Gastroesophageal sphincter (tissue), 3 donors: ENCODE measurements at regions not wholly inside any gene's neighbourhood (a gene's known extent, or its start where the extent isn't known, plus 50 kb on each side); places are given as distances from the start of the nearest gene placed in this dataset.

Experiments used
- EP300 ChIP-seq: sonication (generic); formaldehyde crosslinking; IDR thresholded peaks from one replicate; pipeline ENCODE4 v1.6.1; 2017; ENCODE audit warnings: antibody characterized with exemption, mild to moderate bottlenecking
- POLR2A ChIP-seq, 2 donors: fragments of 450-650 bp; IDR thresholded peaks; one replicate each; pipeline ENCODE4 v1.6.1; 2017; ENCODE audit warnings: antibody characterized with exemption in 2 of 2, mild to moderate bottlenecking in 2 of 2, moderate library complexity in 1 of 2
- POLR2AphosphoS5 ChIP-seq: sonication (generic); formaldehyde crosslinking; IDR thresholded peaks from one replicate; pipeline ENCODE4 v1.6.1; 2017; ENCODE audit warnings: antibody characterized with exemption
- TF ChIP-seq, protein P1 (sequence below), 4 experiments: fragments of 200-600 bp in 2 of 4; fragments of 450-650 bp in 2 of 4; sonication (generic) in 1 of 4; IDR thresholded peaks; one replicate each; pipeline ENCODE4 v1.5.1; 2017 to 2019; ENCODE audit warnings: antibody characterized with exemption in 4 of 4, mild to moderate bottlenecking in 2 of 4, moderate library complexity in 2 of 4

DNA sequence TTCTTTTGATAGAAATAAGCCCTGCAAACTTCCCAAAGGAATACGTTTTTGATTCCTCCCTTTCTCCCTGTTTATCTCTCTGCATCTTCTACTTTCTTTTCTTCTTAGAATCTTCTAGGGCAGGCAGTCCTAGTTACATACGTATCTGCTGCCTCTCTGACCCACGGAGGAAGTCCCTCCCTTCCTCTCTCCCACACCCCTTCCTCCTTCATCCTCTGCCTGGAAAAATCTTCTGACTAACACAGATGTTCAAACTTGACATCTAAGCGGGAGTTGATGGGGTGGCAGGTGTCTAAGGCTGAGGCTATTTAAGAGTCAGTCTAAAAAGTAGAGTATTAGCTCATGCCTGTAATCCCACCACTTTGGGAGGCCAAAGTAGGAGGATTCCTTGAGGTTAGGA is 88.6 kb downstream of the MAP1LC3B2 start:
- TF ChIP-seq, protein P1, sequence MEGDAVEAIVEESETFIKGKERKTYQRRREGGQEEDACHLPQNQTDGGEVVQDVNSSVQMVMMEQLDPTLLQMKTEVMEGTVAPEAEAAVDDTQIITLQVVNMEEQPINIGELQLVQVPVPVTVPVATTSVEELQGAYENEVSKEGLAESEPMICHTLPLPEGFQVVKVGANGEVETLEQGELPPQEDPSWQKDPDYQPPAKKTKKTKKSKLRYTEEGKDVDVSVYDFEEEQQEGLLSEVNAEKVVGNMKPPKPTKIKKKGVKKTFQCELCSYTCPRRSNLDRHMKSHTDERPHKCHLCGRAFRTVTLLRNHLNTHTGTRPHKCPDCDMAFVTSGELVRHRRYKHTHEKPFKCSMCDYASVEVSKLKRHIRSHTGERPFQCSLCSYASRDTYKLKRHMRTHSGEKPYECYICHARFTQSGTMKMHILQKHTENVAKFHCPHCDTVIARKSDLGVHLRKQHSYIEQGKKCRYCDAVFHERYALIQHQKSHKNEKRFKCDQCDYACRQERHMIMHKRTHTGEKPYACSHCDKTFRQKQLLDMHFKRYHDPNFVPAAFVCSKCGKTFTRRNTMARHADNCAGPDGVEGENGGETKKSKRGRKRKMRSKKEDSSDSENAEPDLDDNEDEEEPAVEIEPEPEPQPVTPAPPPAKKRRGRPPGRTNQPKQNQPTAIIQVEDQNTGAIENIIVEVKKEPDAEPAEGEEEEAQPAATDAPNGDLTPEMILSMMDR (IDR thresholded peaks at IDR 0.05): no peak
- TF ChIP-seq POLR2A (IDR thresholded peaks at IDR 0.05) (no peak), EP300 (no peak), POLR2AphosphoS5 (no peak)
